ENCODE measurements at regions not wholly inside any gene's neighbourhood (a gene's known extent, or its start where the extent isn't known, plus 50 kb on each side); places are given as distances from the start of the nearest gene placed in this dataset.

DNA sequence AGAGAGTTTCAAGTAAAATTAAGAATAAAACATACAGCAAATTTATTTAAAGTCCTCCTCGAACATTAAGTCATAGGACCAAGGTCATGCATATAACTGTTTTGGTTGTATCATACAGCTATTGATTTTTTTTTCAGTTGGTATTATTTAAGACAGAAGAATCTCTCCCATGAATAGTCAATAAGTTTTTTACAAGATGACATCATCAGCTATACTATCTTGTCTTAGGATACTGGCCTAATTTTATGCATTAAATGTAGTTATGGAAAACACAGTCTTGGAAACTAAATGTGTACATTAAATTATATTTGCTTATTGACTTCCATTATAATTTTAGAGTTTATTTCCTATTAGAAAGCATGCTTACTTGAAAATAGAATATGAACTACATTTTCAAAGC is 755.9 kb downstream of the PCDH19 start:
- no peak for TF ChIP-seq CTCF (conservative IDR thresholded peaks at IDR 0.05; ENCODE audit: low read depth, low read length)
- TF ChIP-seq USF2 (IDR thresholded peaks at IDR 0.05; ENCODE audit: low read depth, low read length) = no peak
- no peak for TF ChIP-seq RAD21 (IDR thresholded peaks at IDR 0.05; ENCODE audit: low read length)
- TF ChIP-seq POLR2A (IDR thresholded peaks at IDR 0.05; ENCODE audit: low read depth, low read length) = no peak
- no peak for TF ChIP-seq SMC3 (IDR thresholded peaks at IDR 0.05; ENCODE audit: low read depth, low read length)
- no peak for TF ChIP-seq MAFK (IDR thresholded peaks at IDR 0.05; ENCODE audit: low read depth, low read length)
- TF ChIP-seq, protein P1, sequence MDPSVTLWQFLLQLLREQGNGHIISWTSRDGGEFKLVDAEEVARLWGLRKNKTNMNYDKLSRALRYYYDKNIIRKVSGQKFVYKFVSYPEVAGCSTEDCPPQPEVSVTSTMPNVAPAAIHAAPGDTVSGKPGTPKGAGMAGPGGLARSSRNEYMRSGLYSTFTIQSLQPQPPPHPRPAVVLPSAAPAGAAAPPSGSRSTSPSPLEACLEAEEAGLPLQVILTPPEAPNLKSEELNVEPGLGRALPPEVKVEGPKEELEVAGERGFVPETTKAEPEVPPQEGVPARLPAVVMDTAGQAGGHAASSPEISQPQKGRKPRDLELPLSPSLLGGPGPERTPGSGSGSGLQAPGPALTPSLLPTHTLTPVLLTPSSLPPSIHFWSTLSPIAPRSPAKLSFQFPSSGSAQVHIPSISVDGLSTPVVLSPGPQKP (IDR thresholded peaks at IDR 0.05; ENCODE audit: borderline replicate concordance, low read depth, low read length) = no peak

All from IMR-90 (cell line).